HL-60 (cell line): ENCODE measurements at regions not wholly inside any gene's neighbourhood (a gene's known extent, or its start where the extent isn't known, plus 50 kb on each side); places are given as distances from the start of the nearest gene placed in this dataset.

Experiments used
- DNase-seq, 2 experiments: peaks; one replicate each; pipeline ENCODE4 v3.0.0-alpha.2; 2010 to 2020; ENCODE audit warnings: low read depth in 1 of 2, low spot score in 1 of 2
- H3K27ac ChIP-seq: fragments of 250-450 bp; sonication (Bioruptor Pico); replicated peaks from 2 replicates; pipeline ENCODE4 v1.5.1; 2020; ENCODE audit warnings: mild to moderate bottlenecking, moderate library complexity
- H3K27me3 ChIP-seq: fragments of 250-450 bp; sonication (Bioruptor Pico); 2 replicates; pipeline ENCODE4 v1.5.1; 2021; ENCODE audit warnings: mild to moderate bottlenecking, moderate library complexity; ENCODE audit not compliant: insufficient read depth, poor library complexity, severe bottlenecking
- H3K4me3 ChIP-seq: replicated peaks from 2 replicates; pipeline ENCODE4 v1.5.1; 2011; ENCODE audit warnings: mild to moderate bottlenecking, control low read depth, low read length; ENCODE audit not compliant: insufficient read depth
- GABPA ChIP-seq: IDR thresholded peaks from 2 replicates; pipeline ENCODE4 v1.6.1; 2012; ENCODE audit warnings: low read depth
- POLR2AphosphoS5 ChIP-seq: IDR thresholded peaks from 2 replicates; pipeline ENCODE4 v1.6.1; 2012; ENCODE audit warnings: low read depth
- SPI1 ChIP-seq: IDR thresholded peaks from 2 replicates; pipeline ENCODE4 v1.6.1; 2012; ENCODE audit warnings: low read depth, mild to moderate bottlenecking, borderline replicate concordance
- TF ChIP-seq, protein P1 (sequence below): IDR thresholded peaks from one replicate; pipeline ENCODE4 v1.5.1; 2011; ENCODE audit warnings: low read length, control low read depth, inconsistent platforms; ENCODE audit not compliant: insufficient read depth
- TF ChIP-seq, protein P2 (sequence below): IDR thresholded peaks from 2 replicates; pipeline ENCODE4 v1.6.1; 2012; ENCODE audit warnings: low read depth; ENCODE audit not compliant: insufficient replicate concordance

DNA sequence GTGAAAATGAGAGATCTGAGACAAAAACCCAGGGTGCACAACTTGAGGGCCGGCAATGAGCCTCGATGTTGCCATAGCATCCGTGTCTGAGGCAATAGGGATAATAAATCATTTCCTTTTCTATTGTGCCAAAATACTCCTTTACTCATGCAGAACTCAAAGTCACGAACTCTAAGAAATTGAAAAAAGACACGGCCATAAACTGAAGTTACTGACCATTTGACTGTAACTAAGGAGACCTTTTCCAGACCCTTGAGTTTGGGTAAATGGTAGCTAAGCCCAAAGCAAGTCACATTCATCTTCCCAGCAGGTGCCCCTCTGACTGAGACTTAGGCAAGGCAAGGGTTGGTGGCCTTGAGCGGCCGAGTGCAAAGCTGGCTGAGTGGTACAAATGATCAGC is 141.2 kb upstream of the SLCO3A1 start:
- Histone ChIP-seq H3K27ac (no peak overlapping the region), H3K4me3 (no peak overlapping the region), H3K27me3 (peaks cover 2% of the 10 kb centered on the region)
- no peak for DNase-seq
- TF ChIP-seq, protein P1, sequence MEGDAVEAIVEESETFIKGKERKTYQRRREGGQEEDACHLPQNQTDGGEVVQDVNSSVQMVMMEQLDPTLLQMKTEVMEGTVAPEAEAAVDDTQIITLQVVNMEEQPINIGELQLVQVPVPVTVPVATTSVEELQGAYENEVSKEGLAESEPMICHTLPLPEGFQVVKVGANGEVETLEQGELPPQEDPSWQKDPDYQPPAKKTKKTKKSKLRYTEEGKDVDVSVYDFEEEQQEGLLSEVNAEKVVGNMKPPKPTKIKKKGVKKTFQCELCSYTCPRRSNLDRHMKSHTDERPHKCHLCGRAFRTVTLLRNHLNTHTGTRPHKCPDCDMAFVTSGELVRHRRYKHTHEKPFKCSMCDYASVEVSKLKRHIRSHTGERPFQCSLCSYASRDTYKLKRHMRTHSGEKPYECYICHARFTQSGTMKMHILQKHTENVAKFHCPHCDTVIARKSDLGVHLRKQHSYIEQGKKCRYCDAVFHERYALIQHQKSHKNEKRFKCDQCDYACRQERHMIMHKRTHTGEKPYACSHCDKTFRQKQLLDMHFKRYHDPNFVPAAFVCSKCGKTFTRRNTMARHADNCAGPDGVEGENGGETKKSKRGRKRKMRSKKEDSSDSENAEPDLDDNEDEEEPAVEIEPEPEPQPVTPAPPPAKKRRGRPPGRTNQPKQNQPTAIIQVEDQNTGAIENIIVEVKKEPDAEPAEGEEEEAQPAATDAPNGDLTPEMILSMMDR: no peak
- TF ChIP-seq GABPA: no peak
- no peak for TF ChIP-seq POLR2AphosphoS5
- TF ChIP-seq, protein P2, sequence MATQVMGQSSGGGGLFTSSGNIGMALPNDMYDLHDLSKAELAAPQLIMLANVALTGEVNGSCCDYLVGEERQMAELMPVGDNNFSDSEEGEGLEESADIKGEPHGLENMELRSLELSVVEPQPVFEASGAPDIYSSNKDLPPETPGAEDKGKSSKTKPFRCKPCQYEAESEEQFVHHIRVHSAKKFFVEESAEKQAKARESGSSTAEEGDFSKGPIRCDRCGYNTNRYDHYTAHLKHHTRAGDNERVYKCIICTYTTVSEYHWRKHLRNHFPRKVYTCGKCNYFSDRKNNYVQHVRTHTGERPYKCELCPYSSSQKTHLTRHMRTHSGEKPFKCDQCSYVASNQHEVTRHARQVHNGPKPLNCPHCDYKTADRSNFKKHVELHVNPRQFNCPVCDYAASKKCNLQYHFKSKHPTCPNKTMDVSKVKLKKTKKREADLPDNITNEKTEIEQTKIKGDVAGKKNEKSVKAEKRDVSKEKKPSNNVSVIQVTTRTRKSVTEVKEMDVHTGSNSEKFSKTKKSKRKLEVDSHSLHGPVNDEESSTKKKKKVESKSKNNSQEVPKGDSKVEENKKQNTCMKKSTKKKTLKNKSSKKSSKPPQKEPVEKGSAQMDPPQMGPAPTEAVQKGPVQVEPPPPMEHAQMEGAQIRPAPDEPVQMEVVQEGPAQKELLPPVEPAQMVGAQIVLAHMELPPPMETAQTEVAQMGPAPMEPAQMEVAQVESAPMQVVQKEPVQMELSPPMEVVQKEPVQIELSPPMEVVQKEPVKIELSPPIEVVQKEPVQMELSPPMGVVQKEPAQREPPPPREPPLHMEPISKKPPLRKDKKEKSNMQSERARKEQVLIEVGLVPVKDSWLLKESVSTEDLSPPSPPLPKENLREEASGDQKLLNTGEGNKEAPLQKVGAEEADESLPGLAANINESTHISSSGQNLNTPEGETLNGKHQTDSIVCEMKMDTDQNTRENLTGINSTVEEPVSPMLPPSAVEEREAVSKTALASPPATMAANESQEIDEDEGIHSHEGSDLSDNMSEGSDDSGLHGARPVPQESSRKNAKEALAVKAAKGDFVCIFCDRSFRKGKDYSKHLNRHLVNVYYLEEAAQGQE: no peak
- no peak for TF ChIP-seq SPI1

GRCh38 chr15:91716536-91716935 is 137.0 kb upstream of the SLCO3A1 start:
- no peaks in the 10 kb centered on the region for H3K27me3 ChIP-seq
- TF ChIP-seq GABPA: no peak
- TF ChIP-seq SPI1: no peak
- TF ChIP-seq, protein P1: no peak
- TF ChIP-seq, protein P2: no peak
- TF ChIP-seq POLR2AphosphoS5: no peak

DNA sequence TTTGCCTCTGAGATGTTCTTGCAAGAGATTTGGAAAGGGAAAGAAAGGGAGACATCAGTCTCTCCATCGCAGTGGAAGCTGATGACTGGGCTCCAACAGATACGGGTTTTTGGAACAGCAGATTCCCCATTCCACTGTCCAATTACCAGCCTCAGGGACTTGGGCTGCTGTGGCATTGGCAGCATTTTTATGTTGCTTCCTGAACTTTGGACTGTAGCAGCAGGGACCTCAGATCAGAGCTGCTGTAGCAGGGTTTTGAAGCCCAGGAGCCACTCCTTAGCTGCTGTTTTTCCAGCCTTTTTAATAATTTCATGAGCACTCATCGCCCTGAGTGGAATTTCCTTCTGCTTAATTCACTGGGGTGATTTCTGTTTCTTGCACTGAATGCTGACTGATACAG is 135.7 kb upstream of the SLCO3A1 start:
- no peak for DNase-seq
- TF ChIP-seq, protein P1: no peak
- TF ChIP-seq POLR2AphosphoS5: no peak
- no peak for TF ChIP-seq GABPA
- TF ChIP-seq SPI1: no peak
- TF ChIP-seq, protein P2: no peak
- Histone ChIP-seq H3K4me3 (no peak overlapping the region), H3K27me3 (no peaks in the 10 kb centered on the region), H3K27ac (no peak overlapping the region)

More at GRCh38 chr15:91716536-91716935, 137.0 kb upstream of the SLCO3A1 start:
- DNase-seq: no peak
- no peak overlapping the region for H3K27ac ChIP-seq
- no peak overlapping the region for H3K4me3 ChIP-seq
